GM12865 (cell line): ENCODE measurements at regions not wholly inside any gene's neighbourhood (a gene's known extent, or its start where the extent isn't known, plus 50 kb on each side); places are given as distances from the start of the nearest gene placed in this dataset.

ENCODE experiments used
- DNase-seq: peaks from one replicate; pipeline ENCODE4 v3.0.0; 2010; ENCODE audit warnings: low read depth
- H3K4me3 ChIP-seq: 2 replicates; pipeline ENCODE4 v1.5.1; 2011; ENCODE audit warnings: mild to moderate bottlenecking, low read depth, low read length, control low read depth
- TF ChIP-seq, protein P1 (sequence below): IDR thresholded peaks from 2 replicates; pipeline ENCODE4 v1.5.1; 2011; ENCODE audit warnings: low read length, control low read depth, low read depth, inconsistent platforms; ENCODE audit not compliant: insufficient read depth; ENCODE audit errors: missing control alignments

DNA sequence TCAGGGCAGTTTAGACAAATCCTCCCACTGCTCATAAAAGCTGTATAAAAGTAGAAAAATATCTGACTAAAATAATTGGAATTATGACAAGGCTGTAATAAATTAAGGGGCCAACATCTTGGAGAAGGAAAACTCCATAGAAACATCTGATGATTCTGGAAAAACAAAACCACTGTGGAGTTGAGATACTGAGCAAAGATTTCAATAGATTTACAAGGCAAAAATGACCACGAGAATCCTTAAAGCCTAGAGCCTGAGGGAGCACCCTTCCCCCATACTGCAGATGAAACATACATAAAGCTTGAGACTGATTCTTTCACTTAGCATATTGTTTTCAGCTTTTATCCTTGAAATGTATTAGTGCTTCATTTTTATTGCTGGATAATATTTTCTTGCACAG, 286.4 kb upstream of the MMADHC start:
- no peak for DNase-seq
- TF ChIP-seq, protein P1, sequence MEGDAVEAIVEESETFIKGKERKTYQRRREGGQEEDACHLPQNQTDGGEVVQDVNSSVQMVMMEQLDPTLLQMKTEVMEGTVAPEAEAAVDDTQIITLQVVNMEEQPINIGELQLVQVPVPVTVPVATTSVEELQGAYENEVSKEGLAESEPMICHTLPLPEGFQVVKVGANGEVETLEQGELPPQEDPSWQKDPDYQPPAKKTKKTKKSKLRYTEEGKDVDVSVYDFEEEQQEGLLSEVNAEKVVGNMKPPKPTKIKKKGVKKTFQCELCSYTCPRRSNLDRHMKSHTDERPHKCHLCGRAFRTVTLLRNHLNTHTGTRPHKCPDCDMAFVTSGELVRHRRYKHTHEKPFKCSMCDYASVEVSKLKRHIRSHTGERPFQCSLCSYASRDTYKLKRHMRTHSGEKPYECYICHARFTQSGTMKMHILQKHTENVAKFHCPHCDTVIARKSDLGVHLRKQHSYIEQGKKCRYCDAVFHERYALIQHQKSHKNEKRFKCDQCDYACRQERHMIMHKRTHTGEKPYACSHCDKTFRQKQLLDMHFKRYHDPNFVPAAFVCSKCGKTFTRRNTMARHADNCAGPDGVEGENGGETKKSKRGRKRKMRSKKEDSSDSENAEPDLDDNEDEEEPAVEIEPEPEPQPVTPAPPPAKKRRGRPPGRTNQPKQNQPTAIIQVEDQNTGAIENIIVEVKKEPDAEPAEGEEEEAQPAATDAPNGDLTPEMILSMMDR = no peak
- no peak overlapping the region for H3K4me3 ChIP-seq

DNA sequence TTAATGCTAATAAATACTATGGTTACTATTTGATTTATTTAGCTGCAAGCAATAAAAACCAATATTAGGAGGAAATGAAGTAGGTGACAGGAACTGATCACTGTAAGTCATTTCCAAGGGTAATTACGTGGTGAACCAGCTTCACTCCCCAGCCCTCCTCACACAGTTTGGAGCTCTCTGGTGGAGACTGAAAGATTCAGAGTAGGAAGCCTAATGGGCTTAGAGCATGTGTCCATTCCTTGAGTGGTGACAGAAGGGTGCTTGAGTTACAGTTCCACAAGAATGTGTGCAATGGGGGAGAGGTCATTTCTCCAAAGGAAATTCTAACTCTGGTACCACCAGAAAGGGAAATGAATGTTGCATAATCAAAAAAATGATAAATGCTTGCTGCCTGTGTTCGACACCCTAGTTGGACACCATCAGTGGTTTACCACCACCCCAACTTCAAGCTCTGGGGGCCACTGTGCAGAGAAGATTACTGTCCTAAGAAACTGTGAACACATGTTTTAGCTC, 285.1 kb upstream of the MMADHC start:
- no peak overlapping the region for H3K4me3 ChIP-seq
- TF ChIP-seq, protein P1 = no peak
- no peak for DNase-seq

DNA sequence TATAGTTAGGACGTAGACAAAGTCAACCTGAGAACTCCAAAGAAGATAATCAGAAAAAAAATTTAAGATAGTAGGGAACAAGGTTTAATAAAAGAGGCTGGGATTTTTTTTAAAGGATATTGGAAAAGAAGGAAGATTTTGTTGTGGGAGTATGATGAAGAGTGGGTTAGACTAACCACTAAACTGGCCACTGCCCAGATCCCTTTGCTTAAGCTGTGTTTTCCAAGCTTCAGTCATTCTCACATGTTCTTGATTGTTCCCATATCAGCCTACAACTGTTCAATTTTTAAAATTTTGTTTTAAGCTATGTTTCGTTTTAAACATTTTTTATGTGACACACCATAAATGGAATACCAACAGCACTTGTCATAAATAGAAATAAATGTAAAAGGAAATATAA, 284.5 kb upstream of the MMADHC start:
- TF ChIP-seq, protein P1 = no peak
- DNase-seq = no peak
- H3K4me3 ChIP-seq = no peak overlapping the region

DNA sequence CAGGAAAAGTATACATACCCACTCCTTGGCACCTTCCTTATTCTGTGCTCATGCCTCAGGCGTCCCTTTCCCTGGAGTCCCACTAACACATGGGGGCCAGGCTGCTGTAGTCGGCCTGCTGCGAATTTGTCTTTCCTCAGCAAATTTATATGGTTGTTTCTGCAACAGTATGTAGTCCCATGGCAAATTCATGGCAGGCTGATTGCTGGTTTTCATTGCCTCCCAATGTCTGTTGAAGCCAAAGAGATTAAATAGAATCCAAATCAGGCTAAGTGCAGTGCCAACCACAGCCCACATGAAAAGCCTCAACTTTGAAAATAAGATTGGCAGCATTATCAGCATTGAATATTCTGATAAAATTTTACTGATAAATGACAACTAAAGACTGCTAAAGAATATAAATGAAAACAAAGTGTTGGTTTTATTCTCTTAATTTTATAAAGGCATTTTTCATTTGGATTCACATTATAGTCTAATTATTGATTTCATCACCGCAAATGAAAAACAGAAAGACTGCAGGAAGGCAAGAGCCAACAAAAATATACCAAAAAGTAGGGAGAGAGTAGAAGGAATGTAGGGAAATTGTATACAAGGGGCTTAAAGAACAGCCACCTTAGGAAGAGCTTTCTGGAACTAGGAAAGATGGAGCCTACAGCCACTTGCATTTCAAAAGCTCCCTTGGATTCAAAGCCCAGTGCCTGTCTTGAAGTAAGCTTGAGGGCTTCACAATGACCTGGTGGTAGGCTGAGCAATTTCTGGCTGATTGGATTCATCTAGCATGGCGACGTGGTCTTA, 283.7 kb upstream of the MMADHC start:
- no peak overlapping the region for H3K4me3 ChIP-seq
- TF ChIP-seq, protein P1 = no peak
- DNase-seq = no peak

DNA sequence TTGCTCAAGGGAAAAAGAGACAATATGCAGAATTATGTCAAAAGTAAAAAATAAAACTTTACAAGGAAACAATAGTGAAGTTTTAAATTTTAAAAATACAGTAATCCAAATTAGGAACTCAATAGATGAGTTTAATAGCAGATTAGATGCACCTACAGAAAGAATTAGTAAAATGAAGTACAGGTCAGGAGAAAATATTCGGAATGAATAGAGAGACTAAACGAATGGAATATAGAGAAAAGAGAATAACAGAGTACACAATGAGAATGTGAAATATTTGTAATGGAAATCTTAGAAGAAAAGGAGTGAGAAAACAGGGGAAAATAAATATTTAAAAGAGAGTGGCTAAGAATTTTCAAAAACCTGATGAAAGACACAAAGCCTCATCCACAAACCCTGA, 275.7 kb upstream of the MMADHC start:
- TF ChIP-seq, protein P1 = no peak
- no peak overlapping the region for H3K4me3 ChIP-seq
- DNase-seq = no peak

DNA sequence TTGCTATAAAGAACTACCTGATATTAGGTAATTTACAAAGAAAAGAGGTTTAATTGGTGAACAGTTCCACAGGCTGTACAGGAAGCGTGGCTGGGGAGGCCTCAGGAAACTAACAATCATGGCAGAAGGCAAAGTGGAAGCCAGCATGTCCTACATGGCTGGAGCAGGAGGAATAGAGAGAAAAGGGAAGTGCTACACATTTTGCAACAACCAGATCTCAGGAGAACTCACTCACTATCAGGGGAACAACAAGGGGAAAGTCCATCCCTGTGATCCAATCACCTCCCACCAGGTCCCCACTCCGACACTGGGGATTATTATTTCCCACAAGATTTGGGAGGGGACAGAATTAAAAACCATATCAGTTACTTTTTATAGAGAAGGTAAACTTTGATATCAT, 273.5 kb upstream of the MMADHC start:
- DNase-seq = no peak
- TF ChIP-seq, protein P1 = no peak
- H3K4me3 ChIP-seq = no peak overlapping the region
